Epithelial cell of proximal tubule (primary cell): ENCODE measurements at regions not wholly inside any gene's neighbourhood (a gene's known extent, or its start where the extent isn't known, plus 50 kb on each side); places are given as distances from the start of the nearest gene placed in this dataset.

Experiments used
- DNase-seq: peaks from one replicate; pipeline ENCODE4 v3.0.0-alpha.2; 2011; ENCODE audit warnings: low read depth
- H3K4me3 ChIP-seq: 2 replicates; pipeline ENCODE4 v1.5.1; 2011; ENCODE audit warnings: low read depth, mild to moderate bottlenecking, low read length
- TF ChIP-seq, protein P1 (sequence below): conservative IDR thresholded peaks from 2 replicates; pipeline ENCODE4 v1.5.1; 2012; ENCODE audit warnings: low read depth, mild to moderate bottlenecking, low read length

DNA sequence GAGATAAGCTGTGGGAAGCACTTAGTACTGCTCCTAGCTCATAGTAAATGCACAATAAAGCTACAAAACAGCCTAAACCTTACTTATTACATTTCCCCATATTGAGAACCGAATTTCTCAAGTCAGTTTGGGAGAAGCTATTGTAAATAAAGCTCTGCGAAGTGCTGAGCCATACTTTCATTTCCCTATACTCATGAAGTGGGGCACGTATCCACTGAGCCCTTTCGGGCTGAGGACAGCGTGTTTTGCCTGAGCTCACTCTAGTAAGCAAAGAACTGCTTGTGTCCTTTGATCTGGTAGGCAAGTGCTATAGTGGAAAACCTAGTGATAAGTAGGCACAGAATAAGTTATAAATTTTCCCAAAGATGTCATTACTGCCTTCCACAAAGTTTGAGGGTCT lies 165.0 kb downstream of the RSL24D1 start:
- no peak for DNase-seq
- TF ChIP-seq, protein P1, sequence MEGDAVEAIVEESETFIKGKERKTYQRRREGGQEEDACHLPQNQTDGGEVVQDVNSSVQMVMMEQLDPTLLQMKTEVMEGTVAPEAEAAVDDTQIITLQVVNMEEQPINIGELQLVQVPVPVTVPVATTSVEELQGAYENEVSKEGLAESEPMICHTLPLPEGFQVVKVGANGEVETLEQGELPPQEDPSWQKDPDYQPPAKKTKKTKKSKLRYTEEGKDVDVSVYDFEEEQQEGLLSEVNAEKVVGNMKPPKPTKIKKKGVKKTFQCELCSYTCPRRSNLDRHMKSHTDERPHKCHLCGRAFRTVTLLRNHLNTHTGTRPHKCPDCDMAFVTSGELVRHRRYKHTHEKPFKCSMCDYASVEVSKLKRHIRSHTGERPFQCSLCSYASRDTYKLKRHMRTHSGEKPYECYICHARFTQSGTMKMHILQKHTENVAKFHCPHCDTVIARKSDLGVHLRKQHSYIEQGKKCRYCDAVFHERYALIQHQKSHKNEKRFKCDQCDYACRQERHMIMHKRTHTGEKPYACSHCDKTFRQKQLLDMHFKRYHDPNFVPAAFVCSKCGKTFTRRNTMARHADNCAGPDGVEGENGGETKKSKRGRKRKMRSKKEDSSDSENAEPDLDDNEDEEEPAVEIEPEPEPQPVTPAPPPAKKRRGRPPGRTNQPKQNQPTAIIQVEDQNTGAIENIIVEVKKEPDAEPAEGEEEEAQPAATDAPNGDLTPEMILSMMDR = no peak
- H3K4me3 ChIP-seq = no peak overlapping the region

DNA sequence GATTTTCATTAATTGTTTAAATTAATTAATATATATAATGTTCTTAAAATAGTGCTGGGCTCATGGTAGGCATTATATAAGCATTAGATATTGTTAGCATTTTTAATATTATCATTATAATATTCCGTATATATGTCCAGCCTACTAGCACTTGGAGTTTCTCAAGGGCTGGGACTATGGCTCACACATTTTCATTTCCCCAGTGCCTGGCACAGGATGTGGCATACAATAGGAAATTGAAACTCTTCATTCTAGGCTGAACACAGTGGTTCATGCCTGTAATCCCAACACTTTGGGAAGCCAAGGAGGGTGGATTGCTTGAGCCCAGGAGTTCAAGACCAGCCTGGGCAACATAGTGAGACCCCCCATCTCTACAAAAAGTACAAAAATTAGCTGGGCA lies 170.4 kb downstream of the RSL24D1 start:
- DNase-seq = no peak
- TF ChIP-seq, protein P1 = no peak
- no peak overlapping the region for H3K4me3 ChIP-seq

DNA sequence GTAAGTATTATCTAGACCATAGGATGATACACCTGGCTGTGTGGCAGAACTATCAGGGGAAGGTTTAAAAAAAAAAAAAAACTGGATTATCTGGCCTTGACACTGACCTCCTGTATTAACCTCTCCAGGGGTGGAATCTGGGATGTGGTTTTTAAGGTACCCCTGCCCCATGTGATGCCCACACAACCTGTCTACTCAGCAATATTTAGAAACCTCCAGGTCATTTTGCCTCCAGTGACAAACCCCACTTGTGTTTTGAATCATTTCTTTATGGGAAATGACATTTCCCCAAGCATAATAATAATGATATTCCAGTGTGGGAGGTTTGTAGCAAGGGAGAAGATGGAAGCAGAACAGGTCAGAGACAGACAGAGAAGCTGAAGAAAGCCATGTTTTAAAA lies 179.1 kb downstream of the RSL24D1 start:
- TF ChIP-seq, protein P1 = no peak
- DNase-seq = no peak
- no peak overlapping the region for H3K4me3 ChIP-seq

GRCh38 chr15:55016225-55016624 lies 180.5 kb downstream of the RSL24D1 start:
- no peak overlapping the region for H3K4me3 ChIP-seq
- TF ChIP-seq, protein P1 = no peak
- DNase-seq = no peak

DNA sequence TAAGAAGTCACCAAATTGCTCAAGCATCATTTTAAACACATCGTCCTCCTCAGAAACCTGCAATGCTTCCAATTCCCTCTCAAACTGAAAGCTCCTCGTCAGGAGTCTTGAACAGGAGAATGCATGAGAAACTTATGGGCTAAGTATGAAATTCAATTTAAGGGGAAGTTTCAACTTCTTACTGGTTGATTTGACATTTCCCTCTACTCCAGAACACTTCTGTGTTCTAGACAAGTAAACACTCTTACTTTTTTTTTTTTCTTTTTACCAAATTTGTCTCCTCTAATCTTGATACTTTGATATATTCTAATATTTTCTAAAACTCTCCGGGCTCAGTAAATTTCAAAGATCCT lies 181.7 kb downstream of the RSL24D1 start:
- no peak overlapping the region for H3K4me3 ChIP-seq
- TF ChIP-seq, protein P1 = no peak
- no peak for DNase-seq

- no peak overlapping the region for H3K4me3 ChIP-seq
- no peak for DNase-seq
- TF ChIP-seq, protein P1 = no peak
These were observed 182.2 kb downstream of the RSL24D1 start for GRCh38 chr15:55014391-55015092.

GRCh38 chr15:55008421-55008820 lies 188.3 kb downstream of the RSL24D1 start:
- no peak for DNase-seq
- no peak overlapping the region for H3K4me3 ChIP-seq
- TF ChIP-seq, protein P1 = no peak
